CD4-positive, alpha-beta T cell (primary cell): ENCODE measurements at regions not wholly inside any gene's neighbourhood (a gene's known extent, or its start where the extent isn't known, plus 50 kb on each side); places are given as distances from the start of the nearest gene placed in this dataset.
"Not testable (repeated sequence)": the region's sequence is repeated elsewhere in the genome, so short reads cannot be mapped to it uniquely, and the experiment has no call there.

Experiments
- ATAC-seq: fragments of 200-7000 bp; cut with Tn5 transposase; one replicate; pipeline ENCODE4 v1.10.0; 2022; ENCODE audit warnings: mild to moderate bottlenecking; ENCODE audit not compliant: poor library complexity
- CTCF ChIA-PET: fragments of 350-600 bp; sonication (Branson Sonifier 250); formaldehyde crosslinking; loops from one replicate; lab custom pipeline; 2021; ENCODE audit warnings: antibody characterized with exemption, inconsistent platforms; lab: Charles Lee
- POLR2A ChIA-PET: fragments of 350-600 bp; sonication (Branson Sonifier 250); formaldehyde crosslinking; loops from one replicate; lab custom pipeline; 2021; ENCODE audit warnings: antibody characterized with exemption, inconsistent platforms; lab: Charles Lee
- DNase-seq, 14 experiments: peaks; one replicate each; pipeline ENCODE4 v3.0.0-alpha.2; 2013 to 2020; ENCODE audit warnings: mixed read lengths in 2 of 14
- H3K27ac ChIP-seq, 2 donors: one replicate each; pipeline versions ENCODE4 v1.5.1 to v1.7.0; 2013; ENCODE audit warnings: low read length in 2 of 2, low read depth in 1 of 2, mild to moderate bottlenecking in 1 of 2
- H3K27me3 ChIP-seq, 2 experiments: 1 replicate in 1 of 2; 2 replicates in 1 of 2; pipeline versions ENCODE4 v1.6.1 to v1.7.0; 2013; ENCODE audit warnings: low read length in 2 of 2, control low read depth in 1 of 2, mild to moderate bottlenecking in 1 of 2, moderate library complexity in 1 of 2; ENCODE audit not compliant: insufficient read depth in 2 of 2, control insufficient read depth in 1 of 2
- H3K36me3 ChIP-seq: one replicate; pipeline ENCODE4 v1.6.1; 2013; ENCODE audit warnings: low read length, control low read depth; ENCODE audit not compliant: insufficient read depth
- H3K4me1 ChIP-seq: one replicate; pipeline ENCODE4 v1.6.1; 2013; ENCODE audit warnings: low read length, control low read depth; ENCODE audit not compliant: insufficient read depth
- H3K4me3 ChIP-seq: one replicate; pipeline ENCODE4 v1.5.1; 2013; ENCODE audit warnings: mild to moderate bottlenecking, low read length, moderate library complexity
- H3K9me3 ChIP-seq, 2 experiments: 1 replicate in 1 of 2; 2 replicates in 1 of 2; pipeline versions ENCODE4 v1.6.1 to v1.7.0; 2013; ENCODE audit warnings: low read length in 2 of 2, mild to moderate bottlenecking in 2 of 2, control low read depth in 1 of 2, moderate library complexity in 1 of 2; ENCODE audit not compliant: control insufficient read depth in 1 of 2, insufficient read depth in 1 of 2
- H3K27ac Mint-ChIP-seq: one replicate; pipeline ENCODE4 v1.8.0; 2020; ENCODE audit warnings: mixed read lengths
- H3K27me3 Mint-ChIP-seq: one replicate; pipeline ENCODE4 v1.8.0; 2021; ENCODE audit warnings: mixed read lengths
- H3K36me3 Mint-ChIP-seq: one replicate; pipeline ENCODE4 v1.8.0; 2021; ENCODE audit warnings: low read depth, mixed read lengths
- H3K4me1 Mint-ChIP-seq: one replicate; pipeline ENCODE4 v1.8.0; 2021; ENCODE audit warnings: low read depth, mixed read lengths
- H3K4me3 Mint-ChIP-seq: one replicate; pipeline ENCODE4 v1.8.0; 2020; ENCODE audit warnings: mild to moderate bottlenecking, mixed read lengths
- H3K9me3 Mint-ChIP-seq: one replicate; pipeline ENCODE4 v1.8.0; 2020; ENCODE audit warnings: mixed read lengths
- intact Hi-C, 2 experiments: fragments of 100-400 bp; cut with DNase I in 1 of 2; cut with micrococcal nuclease in 1 of 2; formaldehyde crosslinking; loops; one replicate each; pipeline versions ENCODE4 v1.15.1 to v1.9.0; 2023 to 2025; cut with DNase I, micrococcal nuclease
- TF ChIP-seq, protein P1 (sequence below): fragments of 200-600 bp; IDR thresholded peaks from one replicate; pipeline ENCODE4 v1.8.0; 2022; ENCODE audit warnings: antibody characterized with exemption, mild to moderate bottlenecking

DNA sequence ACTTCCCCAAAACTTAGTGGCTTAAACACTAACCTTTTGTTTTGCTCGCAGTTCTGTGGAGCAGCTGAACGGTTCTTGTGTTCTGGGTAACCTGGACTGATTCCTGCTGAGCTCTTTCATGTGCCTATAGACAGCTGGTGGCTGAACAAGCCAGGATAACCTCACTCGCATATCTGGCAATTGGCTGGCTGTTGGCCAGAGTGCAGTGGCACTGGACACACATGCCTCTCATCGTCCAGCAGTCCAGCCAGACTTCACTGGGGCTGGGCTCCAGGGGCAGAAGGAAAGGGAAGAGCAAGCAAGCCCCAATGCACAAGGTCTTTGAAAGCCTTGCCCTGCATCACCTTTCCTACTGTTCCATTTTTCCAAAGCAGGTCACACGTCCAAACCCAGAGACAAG, 53.6 kb upstream of the GATA2 start:
- CTCF ChIA-PET = no interaction called here
- Mint-ChIP-seq H3K27ac (no peak overlapping the region), H3K4me1 (no peaks in the 10 kb centered on the region), H3K36me3 (no peaks in the 10 kb centered on the region), H3K27me3 (peaks cover 44% of the 10 kb centered on the region), H3K9me3 (peaks cover 11% of the 10 kb centered on the region), H3K4me3 (no peak overlapping the region)
- no peaks in the 10 kb centered on the region for H3K4me1 ChIP-seq
- H3K4me3 ChIP-seq = no peak overlapping the region
- H3K36me3 ChIP-seq = no peaks in the 10 kb centered on the region
- POLR2A ChIA-PET = no interaction called here
- ATAC-seq (no peak), DNase-seq (no peak)
- peaks cover 6 to 15% of the 10 kb centered on the region in 2 experiments for H3K27me3 ChIP-seq
- peaks cover 5 to 6% of the 10 kb centered on the region in 2 experiments for H3K9me3 ChIP-seq
- TF ChIP-seq, protein P1, sequence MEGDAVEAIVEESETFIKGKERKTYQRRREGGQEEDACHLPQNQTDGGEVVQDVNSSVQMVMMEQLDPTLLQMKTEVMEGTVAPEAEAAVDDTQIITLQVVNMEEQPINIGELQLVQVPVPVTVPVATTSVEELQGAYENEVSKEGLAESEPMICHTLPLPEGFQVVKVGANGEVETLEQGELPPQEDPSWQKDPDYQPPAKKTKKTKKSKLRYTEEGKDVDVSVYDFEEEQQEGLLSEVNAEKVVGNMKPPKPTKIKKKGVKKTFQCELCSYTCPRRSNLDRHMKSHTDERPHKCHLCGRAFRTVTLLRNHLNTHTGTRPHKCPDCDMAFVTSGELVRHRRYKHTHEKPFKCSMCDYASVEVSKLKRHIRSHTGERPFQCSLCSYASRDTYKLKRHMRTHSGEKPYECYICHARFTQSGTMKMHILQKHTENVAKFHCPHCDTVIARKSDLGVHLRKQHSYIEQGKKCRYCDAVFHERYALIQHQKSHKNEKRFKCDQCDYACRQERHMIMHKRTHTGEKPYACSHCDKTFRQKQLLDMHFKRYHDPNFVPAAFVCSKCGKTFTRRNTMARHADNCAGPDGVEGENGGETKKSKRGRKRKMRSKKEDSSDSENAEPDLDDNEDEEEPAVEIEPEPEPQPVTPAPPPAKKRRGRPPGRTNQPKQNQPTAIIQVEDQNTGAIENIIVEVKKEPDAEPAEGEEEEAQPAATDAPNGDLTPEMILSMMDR = no peak
- intact Hi-C loops = no loop called here
- no peak overlapping the region for H3K27ac ChIP-seq

DNA sequence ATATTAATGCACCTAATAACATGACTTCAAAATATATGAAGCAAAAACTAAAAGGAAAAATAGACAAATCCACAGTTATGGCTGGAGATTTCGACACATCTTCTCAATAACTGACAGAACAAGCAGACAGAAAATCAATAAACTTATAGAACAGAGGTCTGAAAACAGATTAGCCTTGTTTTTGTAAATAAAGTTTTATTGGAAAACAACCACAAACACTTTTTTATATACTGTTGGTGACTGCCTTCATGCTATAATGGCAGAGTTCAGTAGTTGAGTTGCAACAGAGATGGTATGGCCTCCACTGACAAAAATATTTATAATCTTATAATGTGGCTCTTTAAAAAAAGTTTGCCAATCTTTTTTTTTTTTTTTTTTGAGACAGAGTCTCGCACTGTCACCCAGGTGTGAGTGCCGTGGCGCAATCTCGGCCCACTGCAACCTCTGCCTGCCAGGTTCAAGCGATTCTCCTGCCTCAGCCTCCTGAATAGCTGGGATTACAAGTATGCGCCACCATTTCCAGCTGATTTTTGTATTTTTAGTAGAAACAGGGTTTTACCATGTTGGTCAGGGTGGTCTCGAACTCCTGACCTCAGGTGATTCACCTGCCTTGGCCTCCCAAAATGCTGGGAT, 52.2 kb upstream of the GATA2 start:
- Mint-ChIP-seq H3K4me3 (no peak overlapping the region), H3K4me1 (no peaks in the 10 kb centered on the region), H3K27me3 (peaks cover 45% of the 10 kb centered on the region), H3K9me3 (peaks cover 11% of the 10 kb centered on the region), H3K36me3 (no peaks in the 10 kb centered on the region), H3K27ac (no peak overlapping the region)
- DNase-seq (no peak), ATAC-seq (no peak)
- ChIA-PET POLR2A (no interaction called here), CTCF (no interaction called here)
- Histone ChIP-seq H3K4me1 (no peaks in the 10 kb centered on the region), H3K27me3 (peaks cover 4 to 17% of the 10 kb centered on the region in 2 experiments), H3K4me3 (no peak overlapping the region), H3K36me3 (no peaks in the 10 kb centered on the region), H3K27ac (no peak overlapping the region), H3K9me3 (peaks cover 5 to 6% of the 10 kb centered on the region in 2 experiments)
- TF ChIP-seq, protein P1 = no peak
- intact Hi-C loops = no loop called here

DNA sequence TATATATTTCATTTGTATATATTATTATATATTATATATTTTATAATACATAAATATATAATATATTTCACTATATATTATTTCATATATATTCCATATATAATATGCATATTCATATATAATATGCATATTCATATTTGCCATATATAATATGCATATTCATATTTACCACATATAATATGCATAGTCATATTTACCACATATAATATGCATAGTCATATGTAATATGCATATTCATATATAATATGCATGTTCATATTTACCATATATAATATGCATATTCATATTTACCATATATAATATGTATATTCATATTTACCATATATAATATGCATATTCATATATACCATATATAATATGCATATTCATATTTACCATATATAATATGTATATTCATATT, 51.2 kb upstream of the GATA2 start:
- peaks cover 5 to 6% of the 10 kb centered on the region in 2 experiments for H3K9me3 ChIP-seq
- H3K4me3 ChIP-seq = no peak overlapping the region
- peaks cover 0 to 14% of the 10 kb centered on the region in 2 experiments for H3K27me3 ChIP-seq
- Mint-ChIP-seq H3K4me3 (no peak overlapping the region), H3K4me1 (no peaks in the 10 kb centered on the region), H3K36me3 (no peaks in the 10 kb centered on the region), H3K9me3 (peaks cover 11% of the 10 kb centered on the region), H3K27me3 (peaks cover 48% of the 10 kb centered on the region), H3K27ac (no peak overlapping the region)
- H3K36me3 ChIP-seq = no peaks in the 10 kb centered on the region
- ATAC-seq (no peak), DNase-seq (no peak)
- intact Hi-C loops = no loop called here
- POLR2A ChIA-PET = no interaction called here
- no peaks in the 10 kb centered on the region for H3K4me1 ChIP-seq
- CTCF ChIA-PET = no interaction called here
- TF ChIP-seq, protein P1 = no peak
- H3K27ac ChIP-seq = no peak overlapping the region

DNA sequence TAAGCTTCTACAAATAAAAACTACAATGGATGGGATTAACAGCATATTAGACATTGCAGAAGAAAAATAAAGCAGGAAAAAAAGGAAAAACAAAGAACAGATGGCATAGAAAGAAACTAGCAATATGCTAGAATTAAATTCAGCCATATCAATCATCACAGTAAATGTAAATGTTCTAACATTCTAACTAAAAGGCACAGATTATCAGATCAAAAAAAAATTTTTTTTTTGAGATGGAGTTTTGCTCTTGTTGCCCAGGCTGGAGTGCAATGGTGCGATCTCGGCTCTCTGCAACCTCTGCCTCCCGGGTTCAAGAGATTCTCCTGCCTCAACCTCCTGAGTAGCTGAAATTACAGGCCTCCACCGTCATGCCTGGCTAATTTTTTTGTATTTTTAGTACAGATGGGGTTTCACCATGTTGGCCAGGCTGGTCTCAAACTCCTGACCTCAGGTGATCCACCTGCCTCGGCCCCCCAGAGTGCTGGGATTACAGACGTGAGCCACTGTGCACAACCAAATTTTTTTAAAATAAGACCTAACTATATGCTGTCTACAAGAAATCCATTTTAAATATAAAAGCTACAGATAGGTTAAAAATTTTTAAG, 50.7 kb upstream of the GATA2 start:
- H3K36me3 ChIP-seq, H3K4me3 ChIP-seq, H3K27ac ChIP-seq, H3K4me1 Mint-ChIP-seq, H3K36me3 Mint-ChIP-seq, H3K27ac Mint-ChIP-seq, H3K4me3 Mint-ChIP-seq, POLR2A ChIA-PET, H3K4me1 ChIP-seq, DNase-seq, ATAC-seq, intact Hi-C loops, H3K9me3 ChIP-seq, CTCF ChIA-PET: not testable (repeated sequence)
- H3K27me3 ChIP-seq = peaks cover 2 to 14% of the 10 kb centered on the region in 2 experiments
- peaks cover 11% of the 10 kb centered on the region for H3K9me3 Mint-ChIP-seq
- peaks cover 47% of the 10 kb centered on the region for H3K27me3 Mint-ChIP-seq
